Transverse colon (tissue), 4 donors: ENCODE measurements at regions not wholly inside any gene's neighbourhood (a gene's known extent, or its start where the extent isn't known, plus 50 kb on each side); places are given as distances from the start of the nearest gene placed in this dataset.

Experiments used
- CTCF ChIP-seq, 5 experiments: fragments of 200-600 bp in 3 of 5; fragments of 450-650 bp in 2 of 5; sonication (generic) in 3 of 5; IDR thresholded peaks; 1 replicate in 2 of 5; 2 replicates in 3 of 5; pipeline ENCODE4 v1.5.1; 2016 to 2017; ENCODE audit warnings: antibody characterized with exemption in 5 of 5, inconsistent platforms in 3 of 5, mild to moderate bottlenecking in 2 of 5, moderate library complexity in 1 of 5
- EP300 ChIP-seq: sonication (generic); formaldehyde crosslinking; IDR thresholded peaks from one replicate; pipeline ENCODE4 v1.6.1; 2017; ENCODE audit warnings: antibody characterized with exemption, low read depth
- POLR2A ChIP-seq: fragments of 450-650 bp; IDR thresholded peaks from one replicate; pipeline ENCODE4 v1.6.1; 2016; ENCODE audit warnings: antibody characterized with exemption, mild to moderate bottlenecking, moderate library complexity
- POLR2AphosphoS5 ChIP-seq, 3 donors: sonication (generic); formaldehyde crosslinking; IDR thresholded peaks; one replicate each; pipeline ENCODE4 v1.6.1; 2016; ENCODE audit warnings: antibody characterized with exemption in 3 of 3

DNA sequence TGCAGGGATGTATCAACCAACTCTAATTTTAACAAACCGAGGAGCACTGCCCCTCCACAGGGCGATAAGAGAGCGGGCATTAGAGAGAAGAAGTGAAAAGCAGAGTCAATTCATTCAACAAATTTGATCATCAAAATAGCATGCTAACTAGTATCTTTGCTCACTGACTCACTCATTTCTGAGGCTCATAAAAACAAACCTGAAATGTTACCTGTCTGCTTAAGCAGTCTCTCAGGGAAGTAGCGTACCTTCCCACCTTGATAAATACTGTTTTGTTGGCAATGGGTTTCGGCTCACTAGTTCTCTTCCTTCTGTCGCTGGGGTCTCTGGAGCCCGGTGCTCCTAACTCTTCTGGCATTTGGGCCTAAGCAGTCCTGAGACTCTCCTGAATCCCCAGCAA, 248.8 kb downstream of the IRS1 start:
- TF ChIP-seq POLR2A (no peak), CTCF (IDR thresholded peaks at IDR 0.05) (no peak), EP300 (no peak), POLR2AphosphoS5 (IDR thresholded peaks at IDR 0.05) (no peak)
